Heart left ventricle (tissue), 13 donors: ENCODE measurements at regions not wholly inside any gene's neighbourhood (a gene's known extent, or its start where the extent isn't known, plus 50 kb on each side); places are given as distances from the start of the nearest gene placed in this dataset.

ENCODE experiments used
- CTCF ChIP-seq, 12 donors: fragments of 200-600 bp; sonication (generic) in 4 of 12; IDR thresholded peaks; one replicate each; pipeline versions ENCODE4 v1.5.0 to v1.8.0; 2018 to 2022; ENCODE audit warnings: antibody characterized with exemption in 12 of 12, mild to moderate bottlenecking in 5 of 12
- POLR2A ChIP-seq, 2 donors: fragments of 450-650 bp; IDR thresholded peaks; one replicate each; pipeline ENCODE4 v1.6.1; 2017; ENCODE audit warnings: antibody characterized with exemption in 2 of 2, mild to moderate bottlenecking in 2 of 2, moderate library complexity in 2 of 2
- donor health status: ischemic (EF 13 %, LVEDD 7.1; RV severe dilation, severe dysfunction).
- donor health status: DM: no; HTN: yes; CAD: no.
- donor health status: DM: no; HTN: no; CAD: no.
- donor health status: ischemic (EF 25% LVEDD 6.9; RV normal size, moderate dysfunction).
- donor health status: ischemic (EF 25% LVEDD 5.7; RV mildly dilated, moderate dysfunction).
- donor health status: ischemic (EF 35%, LVEDD 5.7; RV mildly dilated, moderate dysfunction).
- donor health status: nonischemic (EF 11% LVEDD 7.7; RV severe dilation, severe dysfunction).
- donor health status: DM: yes; HTN: yes; CAD: no.
- donor health status: PGD.
- donor health status: ischemic (EF 29% LVEDD 5.4; RV normal size, mild dysfunction).
- donor health status: nonischemic (EF 23%, LVEDD 6.1; RV moderate dilation, normal function).

GRCh38 chr5:30908356-30908755, 285.1 kb upstream of the CDH6 start:
- TF ChIP-seq CTCF (IDR thresholded peaks at IDR 0.05) (no peak), POLR2A (IDR thresholded peaks at IDR 0.05) (no peak)
